Liver (tissue), 8 donors: ENCODE measurements at regions not wholly inside any gene's neighbourhood (a gene's known extent, or its start where the extent isn't known, plus 50 kb on each side); places are given as distances from the start of the nearest gene placed in this dataset.

ENCODE experiments used
- DNase-seq: peaks from one replicate; pipeline ENCODE4 v3.0.0-alpha.2; 2017; ENCODE audit warnings: low spot score
- H3K27ac ChIP-seq, 2 donors: one replicate each; pipeline ENCODE4 v1.7.0; 2013; ENCODE audit warnings: inconsistent platforms in 2 of 2, low read length in 2 of 2, control low read depth in 1 of 2, low read depth in 1 of 2, mild to moderate bottlenecking in 1 of 2
- H3K27me3 ChIP-seq, 4 donors: one replicate each; pipeline versions ENCODE4 v1.6.1 to v1.7.0; 2013; ENCODE audit warnings: low read length in 3 of 4, inconsistent platforms in 1 of 4, mild to moderate bottlenecking in 1 of 4, moderate library complexity in 1 of 4; ENCODE audit not compliant: control insufficient read depth in 4 of 4, insufficient read depth in 4 of 4
- H3K36me3 ChIP-seq, 4 donors: one replicate each; pipeline versions ENCODE4 v1.6.1 to v1.7.0; 2013; ENCODE audit warnings: low read length in 3 of 4, mild to moderate bottlenecking in 3 of 4, low read depth in 1 of 4, moderate library complexity in 1 of 4; ENCODE audit not compliant: control insufficient read depth in 4 of 4, insufficient read depth in 3 of 4
- H3K4me1 ChIP-seq, 4 donors: one replicate each; pipeline versions ENCODE4 v1.6.1 to v1.7.0; 2013; ENCODE audit warnings: low read length in 3 of 4, mild to moderate bottlenecking in 3 of 4, moderate library complexity in 1 of 4; ENCODE audit not compliant: control insufficient read depth in 4 of 4, insufficient read depth in 4 of 4
- H3K4me3 ChIP-seq, 3 donors: one replicate each; pipeline versions ENCODE4 v1.6.1 to v1.7.0; 2013; ENCODE audit warnings: low read length in 3 of 3, control low read depth in 1 of 3, low read depth in 1 of 3, mild to moderate bottlenecking in 1 of 3
- H3K9ac ChIP-seq, 2 donors: one replicate each; pipeline ENCODE4 v1.7.0; 2013; ENCODE audit warnings: low read length in 2 of 2, mild to moderate bottlenecking in 2 of 2, moderate library complexity in 2 of 2, control low read depth in 1 of 2, low read depth in 1 of 2
- H3K9me3 ChIP-seq, 4 donors: one replicate each; pipeline versions ENCODE4 v1.6.1 to v1.7.0; 2013; ENCODE audit warnings: low read length in 3 of 4; ENCODE audit not compliant: control insufficient read depth in 4 of 4
- EGR1 ChIP-seq, 2 donors: IDR thresholded peaks; 2 replicates each; pipeline ENCODE4 v1.6.1; 2016 to 2018; ENCODE audit warnings: antibody characterized with exemption in 2 of 2, low read depth in 2 of 2
- FOXA1 ChIP-seq: IDR thresholded peaks from 2 replicates; pipeline ENCODE4 v1.6.1; 2016; ENCODE audit warnings: antibody characterized with exemption
- FOXA2 ChIP-seq: IDR thresholded peaks from 2 replicates; pipeline ENCODE4 v1.6.1; 2016; ENCODE audit warnings: antibody characterized with exemption
- GABPA ChIP-seq, 2 donors: IDR thresholded peaks in 1 of 2; conservative IDR thresholded peaks in 1 of 2; 2 replicates each; pipeline ENCODE4 v1.6.1; 2016; ENCODE audit warnings: antibody characterized with exemption in 2 of 2, mild to moderate bottlenecking in 1 of 2, moderate library complexity in 1 of 2
- HNF4G ChIP-seq: IDR thresholded peaks from 2 replicates; pipeline ENCODE4 v1.6.1; 2016; ENCODE audit warnings: antibody characterized with exemption
- JUND ChIP-seq, 2 donors: IDR thresholded peaks; 2 replicates each; pipeline ENCODE4 v1.6.1; 2016; ENCODE audit warnings: antibody characterized with exemption in 2 of 2
- NR2F2 ChIP-seq: IDR thresholded peaks from 2 replicates; pipeline ENCODE4 v1.6.1; 2016; ENCODE audit warnings: antibody characterized with exemption
- SP1 ChIP-seq: IDR thresholded peaks from 2 replicates; pipeline ENCODE4 v1.6.1; 2018; ENCODE audit warnings: antibody characterized with exemption, mild to moderate bottlenecking
- TAF1 ChIP-seq: conservative IDR thresholded peaks from 2 replicates; pipeline ENCODE4 v1.6.1; 2016; ENCODE audit warnings: antibody characterized with exemption, mild to moderate bottlenecking
- YY1 ChIP-seq: IDR thresholded peaks from 2 replicates; pipeline ENCODE4 v1.6.1; 2016; ENCODE audit warnings: antibody characterized with exemption, mild to moderate bottlenecking
- WGBS: extraction: QIAGEN DNeasy Blood & Tissue Kit; methylation state at CpG from one replicate; pipeline ENCODE4 v1.1.7; 2013; 5-methylcytosine and 5-hydroxymethylcytosine counted together
- TF ChIP-seq, protein P1 (sequence below): IDR thresholded peaks from 2 replicates; pipeline ENCODE4 v1.6.1; 2016; ENCODE audit warnings: antibody characterized with exemption, mild to moderate bottlenecking
- TF ChIP-seq, protein P2 (sequence below): IDR thresholded peaks from 2 replicates; pipeline ENCODE4 v1.6.1; 2016; ENCODE audit warnings: antibody characterized with exemption
- TF ChIP-seq, protein P3 (sequence below): fragments of 150-350 bp; IDR thresholded peaks from 2 replicates; pipeline ENCODE4 v1.5.1; 2017; ENCODE audit warnings: improper control_type of control experiment, low read depth, low read length; ENCODE audit not compliant: missing input control
- TF ChIP-seq, protein P4 (sequence below): IDR thresholded peaks from 2 replicates; pipeline ENCODE4 v1.6.1; 2016; ENCODE audit warnings: antibody characterized with exemption
- TF ChIP-seq, protein P5 (sequence below): IDR thresholded peaks from 2 replicates; pipeline ENCODE4 v1.6.1; 2016; ENCODE audit warnings: antibody characterized with exemption
- donor health status: healthy.
- donor health status: healthy.
- donor health status: healthy.
- donor health status: healthy.
- donor health status: healthy.

DNA sequence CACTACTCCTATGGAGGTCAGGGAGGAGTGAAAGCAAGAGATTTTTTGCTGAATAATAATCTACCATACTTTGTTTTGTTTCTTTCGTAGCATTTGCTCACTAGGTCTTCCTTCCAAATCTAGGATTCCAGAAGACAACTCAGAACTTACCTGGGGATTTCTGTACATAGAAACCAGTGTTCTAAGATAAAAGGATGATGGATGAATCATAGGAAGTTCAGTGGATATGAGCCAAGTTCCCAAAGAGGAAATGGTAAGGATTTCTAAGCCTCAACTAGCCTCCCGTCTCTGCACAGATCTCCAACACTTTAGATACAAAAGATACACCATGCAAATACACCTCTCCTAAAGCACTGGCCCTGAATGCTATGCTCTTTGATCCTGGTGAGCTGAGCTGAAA lies 283.9 kb downstream of the TAFA4 start:
- H3K27ac ChIP-seq, result no peak overlapping the region
- no peaks in the 10 kb centered on the region for H3K9me3 ChIP-seq
- DNase-seq, result no peak
- WGBS, result 79% methylated on average over 2 of the region's 2 CpGs
- no peaks in the 10 kb centered on the region for H3K4me1 ChIP-seq
- peaks cover 0 to 3% (median 0%) of the 10 kb centered on the region in 4 donors for H3K27me3 ChIP-seq
- no peak overlapping the region for H3K9ac ChIP-seq
- H3K4me3 ChIP-seq, result no peak overlapping the region
- TF ChIP-seq TAF1 (no peak), NR2F2 (no peak), JUND (IDR thresholded peaks at IDR 0.05) (no peak), FOXA2 (no peak), EGR1 (IDR thresholded peaks at IDR 0.05; ENCODE audit: low read depth in 2 of 2) (no peak), YY1 (no peak), FOXA1 (no peak), SP1 (no peak)
- TF ChIP-seq, protein P1, sequence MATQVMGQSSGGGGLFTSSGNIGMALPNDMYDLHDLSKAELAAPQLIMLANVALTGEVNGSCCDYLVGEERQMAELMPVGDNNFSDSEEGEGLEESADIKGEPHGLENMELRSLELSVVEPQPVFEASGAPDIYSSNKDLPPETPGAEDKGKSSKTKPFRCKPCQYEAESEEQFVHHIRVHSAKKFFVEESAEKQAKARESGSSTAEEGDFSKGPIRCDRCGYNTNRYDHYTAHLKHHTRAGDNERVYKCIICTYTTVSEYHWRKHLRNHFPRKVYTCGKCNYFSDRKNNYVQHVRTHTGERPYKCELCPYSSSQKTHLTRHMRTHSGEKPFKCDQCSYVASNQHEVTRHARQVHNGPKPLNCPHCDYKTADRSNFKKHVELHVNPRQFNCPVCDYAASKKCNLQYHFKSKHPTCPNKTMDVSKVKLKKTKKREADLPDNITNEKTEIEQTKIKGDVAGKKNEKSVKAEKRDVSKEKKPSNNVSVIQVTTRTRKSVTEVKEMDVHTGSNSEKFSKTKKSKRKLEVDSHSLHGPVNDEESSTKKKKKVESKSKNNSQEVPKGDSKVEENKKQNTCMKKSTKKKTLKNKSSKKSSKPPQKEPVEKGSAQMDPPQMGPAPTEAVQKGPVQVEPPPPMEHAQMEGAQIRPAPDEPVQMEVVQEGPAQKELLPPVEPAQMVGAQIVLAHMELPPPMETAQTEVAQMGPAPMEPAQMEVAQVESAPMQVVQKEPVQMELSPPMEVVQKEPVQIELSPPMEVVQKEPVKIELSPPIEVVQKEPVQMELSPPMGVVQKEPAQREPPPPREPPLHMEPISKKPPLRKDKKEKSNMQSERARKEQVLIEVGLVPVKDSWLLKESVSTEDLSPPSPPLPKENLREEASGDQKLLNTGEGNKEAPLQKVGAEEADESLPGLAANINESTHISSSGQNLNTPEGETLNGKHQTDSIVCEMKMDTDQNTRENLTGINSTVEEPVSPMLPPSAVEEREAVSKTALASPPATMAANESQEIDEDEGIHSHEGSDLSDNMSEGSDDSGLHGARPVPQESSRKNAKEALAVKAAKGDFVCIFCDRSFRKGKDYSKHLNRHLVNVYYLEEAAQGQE, result no peak
- TF ChIP-seq, protein P2, sequence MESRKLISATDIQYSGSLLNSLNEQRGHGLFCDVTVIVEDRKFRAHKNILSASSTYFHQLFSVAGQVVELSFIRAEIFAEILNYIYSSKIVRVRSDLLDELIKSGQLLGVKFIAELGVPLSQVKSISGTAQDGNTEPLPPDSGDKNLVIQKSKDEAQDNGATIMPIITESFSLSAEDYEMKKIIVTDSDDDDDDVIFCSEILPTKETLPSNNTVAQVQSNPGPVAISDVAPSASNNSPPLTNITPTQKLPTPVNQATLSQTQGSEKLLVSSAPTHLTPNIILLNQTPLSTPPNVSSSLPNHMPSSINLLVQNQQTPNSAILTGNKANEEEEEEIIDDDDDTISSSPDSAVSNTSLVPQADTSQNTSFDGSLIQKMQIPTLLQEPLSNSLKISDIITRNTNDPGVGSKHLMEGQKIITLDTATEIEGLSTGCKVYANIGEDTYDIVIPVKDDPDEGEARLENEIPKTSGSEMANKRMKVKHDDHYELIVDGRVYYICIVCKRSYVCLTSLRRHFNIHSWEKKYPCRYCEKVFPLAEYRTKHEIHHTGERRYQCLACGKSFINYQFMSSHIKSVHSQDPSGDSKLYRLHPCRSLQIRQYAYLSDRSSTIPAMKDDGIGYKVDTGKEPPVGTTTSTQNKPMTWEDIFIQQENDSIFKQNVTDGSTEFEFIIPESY, result no peak
- TF ChIP-seq, protein P3, sequence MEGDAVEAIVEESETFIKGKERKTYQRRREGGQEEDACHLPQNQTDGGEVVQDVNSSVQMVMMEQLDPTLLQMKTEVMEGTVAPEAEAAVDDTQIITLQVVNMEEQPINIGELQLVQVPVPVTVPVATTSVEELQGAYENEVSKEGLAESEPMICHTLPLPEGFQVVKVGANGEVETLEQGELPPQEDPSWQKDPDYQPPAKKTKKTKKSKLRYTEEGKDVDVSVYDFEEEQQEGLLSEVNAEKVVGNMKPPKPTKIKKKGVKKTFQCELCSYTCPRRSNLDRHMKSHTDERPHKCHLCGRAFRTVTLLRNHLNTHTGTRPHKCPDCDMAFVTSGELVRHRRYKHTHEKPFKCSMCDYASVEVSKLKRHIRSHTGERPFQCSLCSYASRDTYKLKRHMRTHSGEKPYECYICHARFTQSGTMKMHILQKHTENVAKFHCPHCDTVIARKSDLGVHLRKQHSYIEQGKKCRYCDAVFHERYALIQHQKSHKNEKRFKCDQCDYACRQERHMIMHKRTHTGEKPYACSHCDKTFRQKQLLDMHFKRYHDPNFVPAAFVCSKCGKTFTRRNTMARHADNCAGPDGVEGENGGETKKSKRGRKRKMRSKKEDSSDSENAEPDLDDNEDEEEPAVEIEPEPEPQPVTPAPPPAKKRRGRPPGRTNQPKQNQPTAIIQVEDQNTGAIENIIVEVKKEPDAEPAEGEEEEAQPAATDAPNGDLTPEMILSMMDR, result no peak
- no peaks in the 10 kb centered on the region for H3K36me3 ChIP-seq

DNA sequence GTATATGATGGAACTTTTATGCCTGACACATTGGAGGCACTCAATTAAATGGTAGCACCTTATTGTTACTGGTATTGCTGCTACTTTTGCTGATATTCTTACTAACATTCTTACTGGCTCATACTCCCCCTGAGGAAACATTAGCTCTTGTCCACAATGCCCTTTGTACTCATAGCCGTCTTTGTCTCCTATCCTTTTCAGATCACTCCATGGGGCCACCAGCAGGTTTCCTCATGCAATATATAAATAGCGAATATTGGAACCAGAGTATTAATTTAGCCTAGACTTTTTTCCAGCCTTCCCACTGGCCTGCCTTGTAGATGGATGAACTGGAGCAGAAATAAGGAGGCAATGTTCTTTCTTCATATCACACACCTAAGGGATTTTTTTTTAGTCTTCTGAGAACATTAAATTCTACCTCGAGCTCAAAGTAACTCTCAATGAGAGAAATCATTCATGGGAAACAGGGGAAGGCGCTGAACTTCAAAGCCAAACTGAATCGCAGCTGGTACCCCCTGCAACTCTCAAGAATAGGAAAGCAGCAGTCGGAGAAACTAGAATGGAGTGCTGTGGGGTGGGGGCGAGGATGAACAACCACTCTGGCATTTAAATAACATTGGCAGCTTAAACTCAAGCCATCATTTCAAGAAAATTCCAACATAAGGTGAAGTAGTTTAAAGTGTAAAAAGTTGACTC lies 300.3 kb downstream of the TAFA4 start:
- 36% methylated on average over 7 of the region's 7 CpGs for WGBS

More for the DNA sequence above, 300.3 kb downstream of the TAFA4 start:
- no peaks in the 10 kb centered on the region for H3K27me3 ChIP-seq
- H3K4me3 ChIP-seq, result no peak overlapping the region
- DNase-seq, result no peak
- H3K9ac ChIP-seq, result no peak overlapping the region
- TF ChIP-seq JUND (IDR thresholded peaks at IDR 0.05), result no peak
- TF ChIP-seq, protein P4, sequence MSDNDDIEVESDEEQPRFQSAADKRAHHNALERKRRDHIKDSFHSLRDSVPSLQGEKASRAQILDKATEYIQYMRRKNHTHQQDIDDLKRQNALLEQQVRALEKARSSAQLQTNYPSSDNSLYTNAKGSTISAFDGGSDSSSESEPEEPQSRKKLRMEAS, result no peak
- TF ChIP-seq, protein P3, result no peak
- no peak for TF ChIP-seq HNF4G
- TF ChIP-seq YY1, result no peak
- TF ChIP-seq FOXA2, result no peak
- TF ChIP-seq, protein P1, result no peak
- no peak for TF ChIP-seq GABPA (IDR thresholded peaks at IDR 0.05 in 1 of 2, conservative IDR thresholded peaks at IDR 0.05 in 1 of 2)
- no peak for TF ChIP-seq NR2F2
- no peak for TF ChIP-seq EGR1 (IDR thresholded peaks at IDR 0.05; ENCODE audit: low read depth in 2 of 2)
- TF ChIP-seq, protein P5, sequence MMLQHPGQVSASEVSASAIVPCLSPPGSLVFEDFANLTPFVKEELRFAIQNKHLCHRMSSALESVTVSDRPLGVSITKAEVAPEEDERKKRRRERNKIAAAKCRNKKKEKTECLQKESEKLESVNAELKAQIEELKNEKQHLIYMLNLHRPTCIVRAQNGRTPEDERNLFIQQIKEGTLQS, result no peak
- H3K4me1 ChIP-seq, result no peaks in the 10 kb centered on the region
- no peaks in the 10 kb centered on the region for H3K9me3 ChIP-seq
- H3K36me3 ChIP-seq, result no peaks in the 10 kb centered on the region
- no peak overlapping the region for H3K27ac ChIP-seq
